Astrocyte of the cerebellum (primary cell): ENCODE measurements at regions not wholly inside any gene's neighbourhood (a gene's known extent, or its start where the extent isn't known, plus 50 kb on each side); places are given as distances from the start of the nearest gene placed in this dataset.

Source experiments
- DNase-seq: peaks from one replicate; pipeline ENCODE4 v3.0.0-alpha.2; 2011; ENCODE audit warnings: low read depth
- H3K4me3 ChIP-seq: 2 replicates; pipeline ENCODE4 v1.5.1; 2011; ENCODE audit warnings: mild to moderate bottlenecking, low read depth, low read length, moderate library complexity
- CTCF ChIP-seq: IDR thresholded peaks from 2 replicates; pipeline ENCODE4 v1.5.1; 2012; ENCODE audit warnings: low read length, low read depth, moderate library complexity, mild to moderate bottlenecking; ENCODE audit errors: missing control alignments
- in situ Hi-C: cut with HindIII; loops from 2 replicates; pipeline ENCODE4 v1.10.0; 2017; ENCODE audit warnings: low sequenced_read_pairs

DNA sequence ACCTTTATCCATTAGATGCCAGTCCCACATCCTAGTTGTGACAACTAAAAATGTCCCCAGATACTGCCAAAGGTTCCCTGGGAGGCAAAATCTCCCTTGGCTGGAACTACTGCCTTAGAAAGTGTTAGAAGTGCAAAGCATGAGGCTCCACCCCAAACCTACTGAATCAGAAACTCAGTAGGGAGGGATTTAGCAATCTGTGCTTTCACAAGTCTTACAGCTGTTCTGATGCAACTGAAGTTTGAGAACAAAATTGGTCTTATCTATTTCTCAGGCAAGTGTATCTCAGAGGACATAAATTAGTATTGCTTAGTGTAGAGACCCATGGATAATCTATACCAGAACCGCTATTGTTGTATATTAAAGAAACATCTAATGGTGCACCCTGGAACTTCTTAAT lies 70.2 kb downstream of the CLDN1 start:
- TF ChIP-seq CTCF, result no peak
- in situ Hi-C loops, result no loop called here
- DNase-seq, result no peak
- no peak overlapping the region for H3K4me3 ChIP-seq

DNA sequence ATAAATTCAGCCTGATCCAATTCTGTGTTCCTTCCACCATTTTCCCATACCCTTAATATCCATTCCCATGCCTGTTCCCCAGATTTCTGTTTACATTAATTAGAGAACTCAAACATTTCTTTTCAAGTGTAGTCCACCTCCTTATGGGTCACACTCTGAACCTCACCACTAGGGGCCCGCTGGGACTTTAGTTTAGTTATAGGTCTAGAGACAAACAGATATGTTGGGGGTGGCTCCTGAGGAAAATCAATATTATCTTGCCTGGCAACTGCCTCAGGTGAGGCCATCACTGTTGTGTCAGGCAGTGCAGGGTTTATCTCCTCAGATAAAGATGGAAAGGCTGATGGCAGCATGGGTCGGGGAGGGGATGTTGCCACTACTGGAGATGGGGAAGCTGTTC lies 72.8 kb downstream of the CLDN1 start:
- in situ Hi-C loops, result no loop called here
- TF ChIP-seq CTCF, result no peak
- no peak for DNase-seq
- H3K4me3 ChIP-seq, result no peak overlapping the region

DNA sequence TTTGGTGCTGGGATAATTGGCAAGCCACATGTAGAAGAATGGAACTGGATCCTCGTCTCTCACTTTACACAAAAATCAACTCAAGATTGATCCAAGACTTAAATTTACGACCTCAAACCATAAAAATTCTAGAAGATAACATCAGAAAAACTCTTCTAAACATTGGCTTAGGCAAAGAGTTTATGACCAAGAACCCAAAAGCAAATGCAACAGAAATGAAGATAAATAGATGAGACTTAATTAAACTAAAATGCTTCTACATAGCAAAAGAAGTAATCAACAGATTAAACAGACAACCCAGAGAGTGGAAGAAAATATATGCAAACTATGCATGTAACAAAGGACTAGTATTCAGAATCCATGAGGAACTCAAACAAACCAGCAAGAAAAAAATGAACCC lies 80.1 kb downstream of the CLDN1 start:
- no peak overlapping the region for H3K4me3 ChIP-seq
- in situ Hi-C loops, result no loop called here
- TF ChIP-seq CTCF, result no peak
- no peak for DNase-seq

- no peak overlapping the region for H3K4me3 ChIP-seq
- in situ Hi-C loops, result no loop called here
- TF ChIP-seq CTCF, result no peak
- no peak for DNase-seq
Observed at GRCh38 chr3:190239325-190239724, 82.9 kb downstream of the CLDN1 start.

- no peak for TF ChIP-seq CTCF
- in situ Hi-C loops, result no loop called here
- no peak for DNase-seq
- H3K4me3 ChIP-seq, result no peak overlapping the region
Observed at GRCh38 chr3:190238871-190239270, 83.4 kb downstream of the CLDN1 start.

- no peak for TF ChIP-seq CTCF
- in situ Hi-C loops, result no loop called here
- no peak for DNase-seq
- H3K4me3 ChIP-seq, result no peak overlapping the region
Observed at GRCh38 chr3:190234621-190235020, 87.6 kb downstream of the CLDN1 start.
